IMR-90 (cell line): ENCODE measurements at regions not wholly inside any gene's neighbourhood (a gene's known extent, or its start where the extent isn't known, plus 50 kb on each side); places are given as distances from the start of the nearest gene placed in this dataset.
"Not testable (repeated sequence)": the region's sequence is repeated elsewhere in the genome, so short reads cannot be mapped to it uniquely, and the experiment has no call there.

ENCODE experiments used
- ATAC-seq: fragments of 200-7000 bp; cut with Tn5 transposase; 2 replicates; pipeline ENCODE4 v1.9.1; 2020; ENCODE audit warnings: low read depth, mild to moderate bottlenecking, moderate library complexity
- BruUV-seq: library from RNA; stranded (reverse); fragments of 400-500 nt; replicated peaks from 2 replicates; lab custom pipeline; 2021; lab: Mats Ljungman, UMichigan
- CTCF ChIA-PET: fragments of 300-600 bp; formaldehyde crosslinking; extraction: SDS; loops from one replicate; lab custom pipeline; 2021; ENCODE audit warnings: antibody characterized with exemption; lab: Yijun Ruan, JAX
- POLR2A ChIA-PET: fragments of 300-600 bp; sonication (Branson Sonifier 250); formaldehyde crosslinking; loops from one replicate; lab custom pipeline; 2022; ENCODE audit warnings: antibody characterized with exemption; ENCODE audit not compliant: unreplicated experiment; lab: Charles Lee
- DNase-seq: peaks from one replicate; pipeline ENCODE4 v3.0.0; 2013
- H2AFZ ChIP-seq: replicated peaks from 2 replicates; pipeline ENCODE3; 2013; ENCODE audit warnings: low read length, mild to moderate bottlenecking; ENCODE audit not compliant: poor library complexity
- H2AK5ac ChIP-seq: 2 replicates; pipeline ENCODE4 v1.6.1; 2013; ENCODE audit warnings: low read depth, low read length, inconsistent platforms
- H2AK9ac ChIP-seq: replicated peaks from 2 replicates; pipeline ENCODE3; 2013; ENCODE audit warnings: mild to moderate bottlenecking, low read depth, low read length, moderate library complexity; ENCODE audit not compliant: poor library complexity
- H2BK120ac ChIP-seq: 2 replicates; pipeline ENCODE4 v1.6.1; 2013; ENCODE audit warnings: low read depth, low read length, inconsistent platforms
- H2BK15ac ChIP-seq: 3 replicates; pipeline ENCODE4 v1.6.1; 2013; ENCODE audit warnings: low read depth, low read length, inconsistent platforms
- H2BK20ac ChIP-seq: 2 replicates; pipeline ENCODE4 v1.6.1; 2013; ENCODE audit warnings: low read depth, mild to moderate bottlenecking, inconsistent platforms, low read length, moderate library complexity
- H2BK5ac ChIP-seq: 2 replicates; pipeline ENCODE4 v1.6.1; 2013; ENCODE audit warnings: mild to moderate bottlenecking, low read depth, low read length, inconsistent platforms; ENCODE audit not compliant: poor library complexity, severe bottlenecking
- H3K14ac ChIP-seq: replicated peaks from 2 replicates; pipeline ENCODE4 v1.6.1; 2013; ENCODE audit warnings: low read depth, low read length, inconsistent platforms
- H3K18ac ChIP-seq: 2 replicates; pipeline ENCODE4 v1.6.1; 2013; ENCODE audit warnings: low read depth, low read length, control low read depth
- H3K23ac ChIP-seq: 2 replicates; pipeline ENCODE4 v1.6.1; 2013; ENCODE audit warnings: low read depth, low read length, inconsistent platforms
- H3K27ac ChIP-seq: 2 replicates; pipeline ENCODE4 v1.5.1; 2013; ENCODE audit warnings: mild to moderate bottlenecking, control low read depth, low read length; ENCODE audit not compliant: insufficient read depth
- H3K27me3 ChIP-seq: 2 replicates; pipeline ENCODE4 v1.6.1; 2013; ENCODE audit warnings: low read length; ENCODE audit not compliant: control insufficient read depth, insufficient read depth
- H3K36me3 ChIP-seq: 2 replicates; pipeline ENCODE4 v1.6.1; 2013; ENCODE audit warnings: low read length, mixed read lengths; ENCODE audit not compliant: control insufficient read depth, insufficient read depth
- H3K4ac ChIP-seq: 2 replicates; pipeline ENCODE4 v1.6.1; 2013; ENCODE audit warnings: low read depth, low read length, inconsistent platforms
- H3K4me1 ChIP-seq: 2 replicates; pipeline ENCODE4 v1.6.1; 2013; ENCODE audit warnings: low read length, mixed read lengths; ENCODE audit not compliant: control insufficient read depth, insufficient read depth
- H3K4me2 ChIP-seq: 2 replicates; pipeline ENCODE4 v1.6.1; 2013; ENCODE audit warnings: low read depth, mild to moderate bottlenecking, control low read depth, low read length, moderate library complexity
- H3K4me3 ChIP-seq: 2 replicates; pipeline ENCODE4 v1.5.1; 2013; ENCODE audit warnings: low read depth, mild to moderate bottlenecking, control low read depth, low read length, moderate library complexity; ENCODE audit not compliant: insufficient read depth
- H3K56ac ChIP-seq: 2 replicates; pipeline ENCODE4 v1.6.1; 2013; ENCODE audit warnings: low read length, inconsistent platforms; ENCODE audit not compliant: insufficient read depth; ENCODE audit errors: extremely low read depth
- H3K79me1 ChIP-seq, 2 experiments: 2 replicates each; pipeline ENCODE4 v1.6.1; 2013; ENCODE audit warnings: low read length in 2 of 2, inconsistent platforms in 1 of 2, low read depth in 1 of 2
- H3K9ac ChIP-seq: 2 replicates; pipeline ENCODE4 v1.6.1; 2013; ENCODE audit warnings: low read depth, low read length, control low read depth
- H3K9me1 ChIP-seq: 2 replicates; pipeline ENCODE4 v1.6.1; 2013; ENCODE audit warnings: low read length, inconsistent platforms; ENCODE audit not compliant: insufficient read depth
- H3K9me3 ChIP-seq: 2 replicates; pipeline ENCODE4 v1.6.1; 2013; ENCODE audit warnings: low read length; ENCODE audit not compliant: control insufficient read depth, insufficient read depth
- H4K20me1 ChIP-seq: 2 replicates; pipeline ENCODE4 v1.6.1; 2013; ENCODE audit warnings: low read length, inconsistent platforms; ENCODE audit not compliant: insufficient read depth
- H4K5ac ChIP-seq: 2 replicates; pipeline ENCODE4 v1.6.1; 2013; ENCODE audit warnings: mild to moderate bottlenecking, low read depth, low read length, control low read depth
- H4K8ac ChIP-seq, 2 experiments: 2 replicates each; pipeline ENCODE4 v1.6.1; 2013; ENCODE audit warnings: low read depth in 2 of 2, low read length in 2 of 2, control low read depth in 1 of 2, inconsistent platforms in 1 of 2
- H4K91ac ChIP-seq: 2 replicates; pipeline ENCODE4 v1.6.1; 2013; ENCODE audit warnings: low read depth, low read length, inconsistent platforms; ENCODE audit not compliant: insufficient read depth
- BHLHE40 ChIP-seq: fragments of 150-350 bp; IDR thresholded peaks from 2 replicates; pipeline ENCODE4 v1.6.1; 2016; ENCODE audit warnings: mild to moderate bottlenecking, low read depth, low read length
- FOS ChIP-seq: fragments of 150-350 bp; IDR thresholded peaks from 2 replicates; pipeline ENCODE4 v1.6.1; 2016; ENCODE audit warnings: low read depth, low read length
- MXI1 ChIP-seq: IDR thresholded peaks from 2 replicates; pipeline ENCODE4 v1.6.1; 2012; ENCODE audit warnings: low read depth, mild to moderate bottlenecking, low read length, moderate library complexity, borderline replicate concordance
- SMC3 ChIP-seq: fragments of 150-350 bp; IDR thresholded peaks from 2 replicates; pipeline ENCODE4 v1.6.1; 2016; ENCODE audit warnings: low read depth, mild to moderate bottlenecking, antibody characterized with exemption, low read length, moderate library complexity
- WGBS, 2 experiments: methylation state at CpG; one replicate each; pipeline versions ENCODE4 v1.1.5 to v1.1.7; 2013; ENCODE audit warnings: missing lambda C conversion rate in 2 of 2; ENCODE audit not compliant: insufficient read length in 1 of 2; ENCODE audit errors: extremely low coverage in 2 of 2; 5-methylcytosine and 5-hydroxymethylcytosine counted together
- dilution Hi-C: fragments of 300-500 bp; cut with HindIII; formaldehyde crosslinking; loops from one replicate; pipeline ENCODE4 v1.14.3; 2018; ENCODE audit warnings: low sequenced_read_pairs; ENCODE audit not compliant: unreplicated experiment
- in situ Hi-C: fragments of 300-500 bp; cut with MboI; formaldehyde crosslinking; loops from 3 replicates; pipeline ENCODE4 v1.14.3; 2019; ENCODE audit warnings: low sequenced_read_pairs, inconsistent platforms, mixed read lengths
- intact Hi-C: fragments of 100-400 bp; cut with micrococcal nuclease; formaldehyde crosslinking; loops from 2 replicates; pipeline ENCODE4 v1.10.0; 2022

DNA sequence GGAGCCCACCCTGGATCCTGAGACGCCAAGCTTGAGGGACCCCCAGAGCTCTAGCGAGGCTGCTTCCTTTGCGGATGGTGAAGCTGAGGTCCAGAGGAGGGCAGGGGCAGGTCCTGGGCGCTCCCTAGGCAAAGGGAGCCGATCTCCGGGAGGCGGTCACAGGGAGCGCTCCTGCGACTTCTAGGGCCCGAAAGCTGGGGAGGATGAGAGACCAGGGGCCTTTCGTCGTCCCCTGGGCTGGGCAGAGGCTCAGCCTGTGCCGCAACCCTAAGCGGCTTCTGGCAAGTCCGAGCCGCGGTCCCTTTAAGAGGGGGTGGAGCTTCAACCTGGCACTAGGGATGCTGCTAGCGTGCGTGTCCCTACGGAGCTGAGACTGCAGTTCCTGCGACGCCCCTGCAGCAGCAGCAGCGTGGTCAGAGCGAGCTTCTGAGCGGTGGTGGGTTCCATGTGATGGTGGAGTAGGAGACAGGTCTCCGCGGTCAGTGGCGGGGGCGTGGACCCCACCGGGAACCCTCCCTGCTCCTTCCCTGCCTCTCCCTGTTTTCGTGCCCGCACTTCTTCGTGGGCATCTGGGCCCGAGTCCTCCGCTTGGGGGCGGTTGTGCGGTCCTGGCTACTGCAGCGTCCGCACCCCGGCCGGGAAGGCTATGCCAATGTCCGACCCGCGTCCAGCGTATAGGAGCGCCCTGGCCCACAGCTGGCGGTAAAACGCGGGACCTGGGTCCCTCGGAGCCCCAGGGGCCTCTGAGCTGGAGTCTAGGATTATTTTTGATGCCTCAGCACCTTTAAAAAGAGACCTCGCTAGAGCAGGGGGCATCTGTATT, 154.6 kb downstream of the CCDC74A start (continued):
- TF ChIP-seq MXI1, result peak; percentile 90
- 0 out of 2 replicates have a peak, but pooled peaks have one; percentile 33 for TF ChIP-seq BHLHE40
- no peak for TF ChIP-seq SMC3
- TF ChIP-seq FOS, result no peak

DNA sequence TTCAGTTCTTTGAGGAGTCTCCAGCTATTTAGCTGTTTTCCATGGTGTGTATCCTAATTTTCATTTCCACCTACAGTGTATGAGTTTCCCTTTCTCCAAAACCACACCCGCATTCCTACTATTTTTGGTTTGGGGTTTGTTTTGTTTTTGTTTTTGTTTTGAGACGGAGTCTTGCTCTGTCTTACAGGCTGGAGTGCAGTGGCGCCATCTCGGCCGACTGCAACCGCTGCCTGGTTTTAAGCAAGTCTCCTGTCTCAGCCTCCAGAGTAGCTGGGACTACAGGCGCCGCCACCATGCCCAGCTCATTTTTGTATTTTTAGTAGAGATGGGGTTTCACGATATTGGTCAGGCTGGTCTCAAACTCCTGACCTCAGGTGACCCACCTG, 155.2 kb downstream of the CCDC74A start:
- H3K9me1 ChIP-seq, dilution Hi-C loops, DNase-seq, H3K27me3 ChIP-seq, H2BK120ac ChIP-seq, H3K4me1 ChIP-seq, H3K56ac ChIP-seq, POLR2A ChIA-PET, BruUV-seq, H2AK9ac ChIP-seq, H2AFZ ChIP-seq, H2BK20ac ChIP-seq, H3K36me3 ChIP-seq, H3K9me3 ChIP-seq, H2BK15ac ChIP-seq, H4K20me1 ChIP-seq: not testable (repeated sequence)
- Histone ChIP-seq H3K14ac (peak overlapping the region; percentile 56; the same call in 1 of the 2 replicates), H3K18ac (peak overlapping the region; percentile 72), H3K4me3 (peak overlapping the region; percentile 75), H3K9ac (peak overlapping the region; percentile 80), H2BK5ac (peak overlapping the region; percentile 43), H3K27ac (peak overlapping the region; percentile 78), H3K4me2 (peak overlapping the region; percentile 55), H4K5ac (0 out of 2 replicates have a peak overlapping the region, but pooled peaks have one; percentile 17), H3K23ac (0 out of 2 replicates have a peak overlapping the region, but pooled peaks have one; percentile 16), H4K91ac (0 out of 2 replicates have a peak overlapping the region, but pooled peaks have one; percentile 27), H2AK5ac (peak overlapping the region; percentile 72; the same call in 1 of the 2 replicates), H4K8ac (peak overlapping the region in 1 of 2 experiments; percentile 48; a peak in 2 of 4 replicates), H3K79me1 (peaks cover 8 to 28% of the 10 kb centered on the region in 2 experiments), H3K4ac (peak overlapping the region; percentile 59; the same call in 1 of the 2 replicates)
- intact Hi-C loops (loop anchor here (5.0 kb wide), 1 partner anchor 191 kb away; the partner anchor contains the start of gene MZT2A), in situ Hi-C loops (loop anchor here (25.0 kb wide), 1 partner anchor 104 kb away; no protein-coding TSS in a partner anchor)
- ATAC-seq, result peak; percentile 40
- 0% methylated on average over 1 of the region's 9 CpGs; no CpG with 5 or more reads in 1 of the 2 experiments for WGBS, 2 experiments
- CTCF ChIA-PET, result interaction anchor here (1.5 kb wide), 1 partner anchor 27 kb away, joined by 3 read pairs; no protein-coding TSS in a partner anchor
